Stomach (tissue), 4 donors: ENCODE measurements at regions not wholly inside any gene's neighbourhood (a gene's known extent, or its start where the extent isn't known, plus 50 kb on each side); places are given as distances from the start of the nearest gene placed in this dataset.
"Not testable (repeated sequence)": the region's sequence is repeated elsewhere in the genome, so short reads cannot be mapped to it uniquely, and the experiment has no call there.

ENCODE experiments used
- CTCF ChIP-seq, 7 experiments: fragments of 450-650 bp in 4 of 7; fragments of 200-600 bp in 3 of 7; sonication (generic) in 3 of 7; IDR thresholded peaks; one replicate each; pipeline ENCODE4 v1.5.1; 2016 to 2019; ENCODE audit warnings: antibody characterized with exemption in 7 of 7, control low read depth in 2 of 7, mild to moderate bottlenecking in 1 of 7
- EP300 ChIP-seq: sonication (generic); formaldehyde crosslinking; IDR thresholded peaks from one replicate; pipeline ENCODE4 v1.6.1; 2017; ENCODE audit warnings: antibody characterized with exemption
- POLR2A ChIP-seq, 4 donors: fragments of 450-650 bp; IDR thresholded peaks; one replicate each; pipeline ENCODE4 v1.6.1; 2016; ENCODE audit warnings: antibody characterized with exemption in 4 of 4, control low read depth in 2 of 4, mild to moderate bottlenecking in 1 of 4, moderate library complexity in 1 of 4
- POLR2AphosphoS5 ChIP-seq, 3 donors: sonication (generic); formaldehyde crosslinking; IDR thresholded peaks; one replicate each; pipeline ENCODE4 v1.6.1; 2016; ENCODE audit warnings: antibody characterized with exemption in 3 of 3

GRCh38 chr9:66794769-66795168 is 105.8 kb upstream of the ZNF658 start:
- TF ChIP-seq CTCF (IDR thresholded peaks at IDR 0.05); POLR2A (IDR thresholded peaks at IDR 0.05); POLR2AphosphoS5 (IDR thresholded peaks at IDR 0.05); EP300: not testable (repeated sequence)
